ENCODE measurements at regions not wholly inside any gene's neighbourhood (a gene's known extent, or its start where the extent isn't known, plus 50 kb on each side); places are given as distances from the start of the nearest gene placed in this dataset.

- BruUV-seq (replicated peaks) = no TSS peak
- TF ChIP-seq, protein P1, sequence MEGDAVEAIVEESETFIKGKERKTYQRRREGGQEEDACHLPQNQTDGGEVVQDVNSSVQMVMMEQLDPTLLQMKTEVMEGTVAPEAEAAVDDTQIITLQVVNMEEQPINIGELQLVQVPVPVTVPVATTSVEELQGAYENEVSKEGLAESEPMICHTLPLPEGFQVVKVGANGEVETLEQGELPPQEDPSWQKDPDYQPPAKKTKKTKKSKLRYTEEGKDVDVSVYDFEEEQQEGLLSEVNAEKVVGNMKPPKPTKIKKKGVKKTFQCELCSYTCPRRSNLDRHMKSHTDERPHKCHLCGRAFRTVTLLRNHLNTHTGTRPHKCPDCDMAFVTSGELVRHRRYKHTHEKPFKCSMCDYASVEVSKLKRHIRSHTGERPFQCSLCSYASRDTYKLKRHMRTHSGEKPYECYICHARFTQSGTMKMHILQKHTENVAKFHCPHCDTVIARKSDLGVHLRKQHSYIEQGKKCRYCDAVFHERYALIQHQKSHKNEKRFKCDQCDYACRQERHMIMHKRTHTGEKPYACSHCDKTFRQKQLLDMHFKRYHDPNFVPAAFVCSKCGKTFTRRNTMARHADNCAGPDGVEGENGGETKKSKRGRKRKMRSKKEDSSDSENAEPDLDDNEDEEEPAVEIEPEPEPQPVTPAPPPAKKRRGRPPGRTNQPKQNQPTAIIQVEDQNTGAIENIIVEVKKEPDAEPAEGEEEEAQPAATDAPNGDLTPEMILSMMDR (IDR thresholded peaks at IDR 0.05; ENCODE audit: unreplicated experiment) = no peak
- intact Hi-C loops (cut with micrococcal nuclease) = no loop called here
These were observed 356.4 kb upstream of the GYPC start for GRCh38 chr2:126299469-126299976.

GRCh38 chr2:126300348-126300747 lies 355.6 kb upstream of the GYPC start:
- no peak for DNase-seq (ENCODE audit: unreplicated experiment)
- no peak overlapping the region for H3K27ac Mint-ChIP-seq (ENCODE audit: low read depth, unreplicated experiment)
- no peak overlapping the region for H3K4me3 Mint-ChIP-seq (ENCODE audit: unreplicated experiment)
- H3K9me3 Mint-ChIP-seq (ENCODE audit: unreplicated experiment) = no peaks in the 10 kb centered on the region
- ChIA-PET CTCF (no interaction called here), POLR2A (no interaction called here)
- no peaks in the 10 kb centered on the region for H3K36me3 Mint-ChIP-seq (ENCODE audit: insufficient read depth, unreplicated experiment)
- TF ChIP-seq, protein P1 (IDR thresholded peaks at IDR 0.05; ENCODE audit: unreplicated experiment) = no peak
- intact Hi-C loops (cut with micrococcal nuclease) = no loop called here
- BruUV-seq (replicated peaks) = no TSS peak
- H3K4me1 Mint-ChIP-seq (ENCODE audit: insufficient read depth, unreplicated experiment) = no peaks in the 10 kb centered on the region
- H3K27me3 Mint-ChIP-seq (ENCODE audit: insufficient read depth, unreplicated experiment) = no peaks in the 10 kb centered on the region

More at GRCh38 chr2:126299469-126299976, 356.4 kb upstream of the GYPC start:
- ChIA-PET CTCF (no interaction called here), POLR2A (no interaction called here)
- DNase-seq (ENCODE audit: unreplicated experiment) = no peak
- H3K9me3 Mint-ChIP-seq (ENCODE audit: unreplicated experiment) = no peaks in the 10 kb centered on the region
- H3K4me1 Mint-ChIP-seq (ENCODE audit: insufficient read depth, unreplicated experiment) = no peaks in the 10 kb centered on the region
- H3K27me3 Mint-ChIP-seq (ENCODE audit: insufficient read depth, unreplicated experiment) = no peaks in the 10 kb centered on the region
- H3K36me3 Mint-ChIP-seq (ENCODE audit: insufficient read depth, unreplicated experiment) = no peaks in the 10 kb centered on the region
- H3K27ac Mint-ChIP-seq (ENCODE audit: low read depth, unreplicated experiment) = no peak overlapping the region
- H3K4me3 Mint-ChIP-seq (ENCODE audit: unreplicated experiment) = no peak overlapping the region

DNA sequence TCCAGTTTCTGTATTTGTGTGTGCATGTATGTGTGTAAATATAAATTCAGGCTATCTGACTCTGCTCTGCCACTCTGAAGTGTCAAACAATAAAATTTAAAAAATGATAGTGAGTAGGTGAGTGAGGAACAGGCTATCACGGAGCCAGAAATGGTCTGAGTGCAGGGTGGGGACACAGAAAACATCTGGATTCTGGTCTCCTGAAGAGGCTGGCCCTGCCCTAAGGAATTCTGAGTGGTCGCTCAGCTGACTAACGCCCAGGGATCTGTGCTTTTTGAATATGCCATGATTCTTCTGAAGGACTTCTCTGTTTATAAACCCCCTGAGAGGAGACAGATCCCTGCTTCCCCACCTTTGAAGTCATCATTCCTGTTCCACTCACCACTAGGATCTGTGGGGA lies 353.9 kb upstream of the GYPC start:
- BruUV-seq (replicated peaks) = no TSS peak
- Mint-ChIP-seq H3K9me3 (ENCODE audit: unreplicated experiment) (no peaks in the 10 kb centered on the region), H3K27me3 (ENCODE audit: insufficient read depth, unreplicated experiment) (no peaks in the 10 kb centered on the region), H3K27ac (ENCODE audit: low read depth, unreplicated experiment) (no peak overlapping the region), H3K36me3 (ENCODE audit: insufficient read depth, unreplicated experiment) (no peaks in the 10 kb centered on the region), H3K4me3 (ENCODE audit: unreplicated experiment) (no peak overlapping the region), H3K4me1 (ENCODE audit: insufficient read depth, unreplicated experiment) (no peaks in the 10 kb centered on the region)
- no peak for DNase-seq (ENCODE audit: unreplicated experiment)
- CTCF ChIA-PET = no interaction called here
- POLR2A ChIA-PET = no interaction called here
- intact Hi-C loops (cut with micrococcal nuclease) = no loop called here
- TF ChIP-seq, protein P1 (IDR thresholded peaks at IDR 0.05; ENCODE audit: unreplicated experiment) = no peak

GRCh38 chr2:126303113-126303512 lies 352.8 kb upstream of the GYPC start:
- Mint-ChIP-seq H3K27me3 (ENCODE audit: insufficient read depth, unreplicated experiment) (no peaks in the 10 kb centered on the region), H3K36me3 (ENCODE audit: insufficient read depth, unreplicated experiment) (no peaks in the 10 kb centered on the region), H3K4me3 (ENCODE audit: unreplicated experiment) (no peak overlapping the region), H3K4me1 (ENCODE audit: insufficient read depth, unreplicated experiment) (no peaks in the 10 kb centered on the region), H3K9me3 (ENCODE audit: unreplicated experiment) (no peaks in the 10 kb centered on the region), H3K27ac (ENCODE audit: low read depth, unreplicated experiment) (no peak overlapping the region)
- TF ChIP-seq, protein P1 (IDR thresholded peaks at IDR 0.05; ENCODE audit: unreplicated experiment) = no peak
- DNase-seq (ENCODE audit: unreplicated experiment) = no peak
- intact Hi-C loops (cut with micrococcal nuclease) = no loop called here
- CTCF ChIA-PET = no interaction called here
- POLR2A ChIA-PET = no interaction called here
- no TSS peak for BruUV-seq (replicated peaks)

Data from MCF 10A (cell line).